ENCODE measurements at regions not wholly inside any gene's neighbourhood (a gene's known extent, or its start where the extent isn't known, plus 50 kb on each side); places are given as distances from the start of the nearest gene placed in this dataset.
"Not testable (repeated sequence)": the region's sequence is repeated elsewhere in the genome, so short reads cannot be mapped to it uniquely, and the experiment has no call there.

GRCh38 chr1:95297906-95298305 is 63.9 kb downstream of the RWDD3 start:
- H3K36me3 ChIP-seq; H3K4me1 ChIP-seq; H3K27ac ChIP-seq; H3K4me3 ChIP-seq; H3K9me3 ChIP-seq; DNase-seq; in situ Hi-C loops (cut with MboI; ENCODE audit: low sequenced_read_pairs in 4 of 4); ATAC-seq; intact Hi-C loops (cut with DNase I; ENCODE audit: low total_unique reads); H3K27me3 ChIP-seq: not testable (repeated sequence)

GRCh38 chr1:95301091-95301490 is 67.1 kb downstream of the RWDD3 start:
- ATAC-seq = no peak
- in situ Hi-C loops (cut with MboI; ENCODE audit: low sequenced_read_pairs in 4 of 4) = no loop called here

GRCh38 chr1:95301614-95302013 is 67.6 kb downstream of the RWDD3 start:
- intact Hi-C loops (cut with DNase I; ENCODE audit: low total_unique reads) = no loop called here

More at GRCh38 chr1:95301091-95301490, 67.1 kb downstream of the RWDD3 start:
- Histone ChIP-seq H3K27me3 (no peaks in the 10 kb centered on the region), H3K4me3 (no peak overlapping the region), H3K27ac (no peak overlapping the region), H3K9me3 (no peaks in the 10 kb centered on the region), H3K36me3 (no peaks in the 10 kb centered on the region), H3K4me1 (no peaks in the 10 kb centered on the region)
- intact Hi-C loops (cut with DNase I; ENCODE audit: low total_unique reads) = no loop called here
- TF ChIP-seq CTCF (IDR thresholded peaks at IDR 0.05 in 4 of 5, conservative IDR thresholded peaks at IDR 0.05 in 1 of 5) = no peak
- no peak for TF ChIP-seq POLR2A (IDR thresholded peaks at IDR 0.05)
- no peak for DNase-seq

GRCh38 chr1:95304803-95305202 is 70.8 kb downstream of the RWDD3 start:
- DNase-seq = no peak
- intact Hi-C loops (cut with DNase I; ENCODE audit: low total_unique reads) = no loop called here
- Histone ChIP-seq H3K36me3 (no peaks in the 10 kb centered on the region), H3K27ac (no peak overlapping the region), H3K4me1 (no peaks in the 10 kb centered on the region), H3K9me3 (no peaks in the 10 kb centered on the region), H3K4me3 (no peak overlapping the region), H3K27me3 (no peaks in the 10 kb centered on the region)
- ATAC-seq = no peak
- TF ChIP-seq POLR2A (IDR thresholded peaks at IDR 0.05) = no peak
- no peak for TF ChIP-seq CTCF (IDR thresholded peaks at IDR 0.05 in 4 of 5, conservative IDR thresholded peaks at IDR 0.05 in 1 of 5)
- in situ Hi-C loops (cut with MboI; ENCODE audit: low sequenced_read_pairs in 4 of 4) = no loop called here

More at GRCh38 chr1:95301614-95302013, 67.6 kb downstream of the RWDD3 start:
- ATAC-seq (no peak), DNase-seq (no peak)
- no peaks in the 10 kb centered on the region for H3K36me3 ChIP-seq
- TF ChIP-seq CTCF (IDR thresholded peaks at IDR 0.05 in 4 of 5, conservative IDR thresholded peaks at IDR 0.05 in 1 of 5) = no peak
- no peak overlapping the region for H3K27ac ChIP-seq
- H3K9me3 ChIP-seq = no peaks in the 10 kb centered on the region
- H3K4me1 ChIP-seq = no peaks in the 10 kb centered on the region
- H3K27me3 ChIP-seq = no peaks in the 10 kb centered on the region
- no peak overlapping the region for H3K4me3 ChIP-seq
- in situ Hi-C loops (cut with MboI; ENCODE audit: low sequenced_read_pairs in 4 of 4) = no loop called here

- in situ Hi-C loops (cut with MboI; ENCODE audit: low sequenced_read_pairs in 4 of 4) = no loop called here
- no peak overlapping the region for H3K4me3 ChIP-seq
Observed at GRCh38 chr1:95308276-95309030, 74.4 kb downstream of the RWDD3 start.

More at GRCh38 chr1:95308276-95309030, 74.4 kb downstream of the RWDD3 start:
- ATAC-seq (no peak), DNase-seq (no peak)
- Histone ChIP-seq H3K9me3 (no peaks in the 10 kb centered on the region), H3K27me3 (no peaks in the 10 kb centered on the region), H3K27ac (no peak overlapping the region), H3K36me3 (no peaks in the 10 kb centered on the region), H3K4me1 (no peaks in the 10 kb centered on the region)
- intact Hi-C loops (cut with DNase I; ENCODE audit: low total_unique reads) = no loop called here
- TF ChIP-seq POLR2A (IDR thresholded peaks at IDR 0.05) (no peak), CTCF (IDR thresholded peaks at IDR 0.05 in 4 of 5, conservative IDR thresholded peaks at IDR 0.05 in 1 of 5) (no peak)

All from gastrocnemius medialis (tissue), 4 donors.